Iris pigment epithelial cell (primary cell): ENCODE measurements at regions not wholly inside any gene's neighbourhood (a gene's known extent, or its start where the extent isn't known, plus 50 kb on each side); places are given as distances from the start of the nearest gene placed in this dataset.

Experiments
- DNase-seq: peaks from one replicate; pipeline ENCODE4 v3.0.0-alpha.2; 2011; ENCODE audit warnings: low read depth

DNA sequence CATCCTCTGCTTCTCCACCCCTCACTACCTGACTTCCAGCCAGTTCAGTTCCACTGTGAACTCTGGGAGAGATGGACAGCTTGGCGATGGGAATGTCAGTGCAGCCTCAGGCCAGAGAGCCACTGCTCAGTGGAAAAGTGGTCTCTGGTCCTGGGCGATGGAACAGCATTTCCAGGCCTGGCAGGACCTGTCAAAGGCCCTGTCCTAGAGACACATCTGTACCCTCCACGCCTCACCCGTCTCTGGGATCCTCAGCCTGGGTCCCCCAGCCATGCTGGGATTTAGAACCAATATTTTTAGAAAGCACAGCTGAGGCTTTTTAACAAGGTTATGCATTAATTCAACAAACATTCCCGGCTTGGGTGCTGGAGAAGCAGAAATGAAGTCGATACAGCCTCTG is 165.7 kb downstream of the MN1 start:
- no peak for DNase-seq

DNA sequence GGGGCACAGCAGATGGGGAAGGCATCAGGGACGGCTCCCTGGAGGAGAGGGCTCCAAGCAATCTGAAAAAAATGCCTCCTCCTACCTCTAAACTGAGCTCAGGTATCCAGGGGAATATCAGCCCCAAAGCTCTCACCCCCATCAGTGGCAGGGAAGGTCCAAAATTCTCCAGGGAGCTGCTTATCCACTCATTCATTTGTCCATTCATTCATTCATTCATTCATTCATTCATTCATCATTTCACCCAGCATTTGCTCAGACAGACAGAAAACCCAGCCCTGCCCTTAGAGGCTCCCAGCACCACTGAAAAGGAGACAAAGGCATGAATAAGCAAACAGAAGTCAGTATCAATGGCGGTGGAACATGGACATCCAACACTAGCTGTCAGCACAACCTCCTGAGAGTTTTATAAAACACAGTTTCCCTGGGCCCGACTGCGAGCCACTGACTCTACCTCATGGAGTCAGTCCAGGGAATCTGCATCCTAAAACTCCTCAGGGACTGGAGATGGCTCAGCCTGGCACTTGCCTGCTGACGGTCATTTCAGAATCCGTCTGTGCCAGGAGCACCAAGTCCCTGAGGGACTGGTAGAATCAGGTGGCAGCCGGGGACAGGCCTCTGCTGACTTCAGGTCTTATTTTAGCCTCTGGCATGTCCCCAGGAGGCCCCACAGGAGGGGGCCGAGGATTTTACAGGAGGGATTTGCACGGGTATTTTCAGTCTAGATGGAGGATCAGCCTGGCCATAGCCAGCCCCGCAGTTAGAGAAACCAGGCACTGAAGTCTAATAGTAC is 164.6 kb downstream of the MN1 start:
- no peak for DNase-seq

DNA sequence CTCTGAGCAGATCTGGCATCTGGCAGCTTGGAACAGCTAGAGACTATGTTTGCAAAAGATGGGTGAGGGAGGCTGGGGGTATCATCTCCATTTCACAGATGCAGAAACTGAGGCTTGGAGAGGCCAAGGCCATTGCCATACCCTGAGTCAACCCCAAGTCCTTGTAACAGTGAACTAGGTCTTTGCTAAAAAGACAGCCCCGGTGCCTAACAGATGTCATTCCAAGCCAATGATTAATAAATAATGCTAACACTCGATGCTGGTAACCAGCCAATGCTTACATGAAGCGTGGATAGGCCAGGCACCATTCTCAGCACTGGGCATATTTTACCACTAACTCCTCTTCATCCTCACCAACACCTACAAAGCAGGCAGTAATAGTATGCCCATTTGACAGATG is 164.0 kb downstream of the MN1 start:
- peak; percentile 54 for DNase-seq

DNA sequence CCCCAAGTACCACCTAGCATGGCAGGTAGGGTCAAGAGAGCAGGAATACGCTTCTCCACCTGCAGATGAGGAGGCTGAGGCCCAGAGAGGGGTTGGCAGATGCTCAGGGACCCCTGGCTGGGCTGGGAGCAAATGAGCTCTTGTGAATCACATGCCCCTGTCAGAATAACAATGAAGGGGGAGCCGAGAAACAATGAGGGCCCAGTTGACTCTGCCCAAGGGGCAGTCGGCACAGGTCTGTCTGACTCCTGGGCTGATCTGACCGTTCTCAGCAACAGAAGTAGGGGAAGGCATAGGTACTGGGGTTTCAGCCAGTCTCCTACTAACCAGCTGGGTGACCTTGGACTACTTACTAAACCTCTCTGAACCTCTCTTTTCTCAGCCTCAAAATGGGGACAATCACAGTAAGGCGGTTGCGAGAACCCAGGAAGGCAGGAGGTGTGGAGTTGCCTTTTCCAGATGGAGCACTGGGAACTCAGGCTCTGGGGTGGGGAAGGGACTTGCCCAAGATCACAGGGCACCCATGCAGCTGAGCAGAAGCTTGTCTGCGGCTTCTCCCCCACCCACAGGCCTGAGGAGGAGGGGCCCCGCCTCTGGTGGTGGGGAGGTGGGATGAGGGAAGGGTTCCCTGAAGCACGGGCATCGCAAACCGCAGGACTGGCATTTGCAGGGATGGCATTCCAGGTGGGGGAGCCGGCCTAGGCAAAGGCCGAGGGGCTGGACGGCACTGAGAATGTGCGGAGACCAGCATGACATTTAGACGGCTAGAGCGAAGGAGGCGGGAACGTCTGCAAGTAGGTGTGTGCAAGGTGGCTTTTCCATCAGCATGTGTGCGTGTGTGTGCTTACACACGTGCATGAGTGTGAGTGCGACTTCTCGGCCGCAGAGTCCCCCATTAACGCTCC is 163.0 kb downstream of the MN1 start:
- DNase-seq: no peak

DNA sequence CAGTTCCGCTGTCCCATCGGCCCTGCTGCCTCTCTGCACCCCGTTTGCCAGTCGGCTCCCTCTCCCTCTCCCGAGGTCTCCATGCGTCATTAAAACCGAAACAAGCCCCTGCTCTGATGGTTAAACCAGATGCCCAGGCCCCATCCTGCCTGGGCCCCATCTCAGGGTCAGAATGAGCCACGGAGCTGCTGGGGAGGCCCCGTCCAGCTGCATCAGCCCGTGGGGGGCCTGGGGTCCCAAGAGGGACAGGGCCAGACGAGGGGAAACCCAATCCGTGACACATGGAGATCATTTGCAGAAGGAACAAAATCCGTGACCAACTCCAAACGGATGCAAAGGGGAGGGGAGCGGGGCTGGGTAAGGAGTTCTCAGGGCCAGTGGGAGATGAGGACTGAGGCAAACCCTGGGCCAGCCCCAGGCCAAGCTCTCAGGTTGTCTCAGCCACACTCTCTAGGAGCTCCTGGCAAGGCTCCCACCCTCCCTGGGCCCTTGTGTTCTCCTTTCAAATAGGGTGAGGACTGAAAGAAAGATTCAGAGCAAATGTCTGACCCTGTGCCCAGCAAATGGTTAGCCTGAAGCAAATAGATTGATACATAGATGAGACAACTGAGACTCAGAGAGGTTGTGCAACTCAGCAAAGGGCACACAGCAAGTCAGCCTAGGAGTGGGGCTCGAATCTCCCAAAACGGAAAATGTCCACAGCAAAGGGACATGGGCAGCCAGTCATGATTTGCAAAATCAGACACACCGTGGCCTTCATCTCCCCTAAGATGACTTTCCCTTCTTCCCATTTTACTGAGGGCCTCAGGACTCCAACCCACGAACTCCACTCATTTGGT is 162.1 kb downstream of the MN1 start:
- DNase-seq: no peak

DNA sequence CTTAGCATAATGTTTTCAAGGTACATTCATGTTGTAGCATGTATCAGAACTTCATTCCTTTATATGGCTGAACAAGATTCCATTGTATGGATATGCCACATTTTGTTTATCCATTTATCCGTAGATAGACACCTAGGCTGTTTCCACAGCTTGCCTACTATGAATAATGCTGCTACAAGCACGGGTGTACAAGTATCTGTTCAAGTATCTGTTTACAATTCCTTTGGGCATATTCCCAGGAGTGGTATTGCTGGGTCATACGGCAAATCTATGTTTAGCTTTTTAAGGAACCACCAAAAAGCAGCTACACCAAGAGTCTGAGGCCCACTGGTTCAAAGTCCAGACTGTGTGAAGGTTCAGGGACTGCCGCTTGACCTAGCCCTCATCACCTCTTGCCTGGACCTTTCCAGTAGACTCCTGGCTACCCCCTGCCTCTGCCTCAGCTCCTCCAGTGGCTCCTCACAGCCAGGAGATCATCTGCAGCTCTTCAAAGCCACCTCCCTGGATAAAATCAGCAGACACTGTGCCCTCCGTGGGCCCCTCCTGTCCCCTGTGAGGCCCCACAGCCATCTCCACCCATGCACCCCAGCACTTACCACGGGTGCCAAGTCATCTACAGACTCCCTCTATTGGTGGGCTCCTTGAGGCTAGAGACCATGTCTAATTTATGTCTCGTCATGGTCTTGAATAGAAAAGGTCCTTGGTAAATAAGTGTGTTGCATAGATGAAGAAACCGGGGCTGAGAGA is 160.3 kb downstream of the MN1 start:
- DNase-seq: no peak

DNA sequence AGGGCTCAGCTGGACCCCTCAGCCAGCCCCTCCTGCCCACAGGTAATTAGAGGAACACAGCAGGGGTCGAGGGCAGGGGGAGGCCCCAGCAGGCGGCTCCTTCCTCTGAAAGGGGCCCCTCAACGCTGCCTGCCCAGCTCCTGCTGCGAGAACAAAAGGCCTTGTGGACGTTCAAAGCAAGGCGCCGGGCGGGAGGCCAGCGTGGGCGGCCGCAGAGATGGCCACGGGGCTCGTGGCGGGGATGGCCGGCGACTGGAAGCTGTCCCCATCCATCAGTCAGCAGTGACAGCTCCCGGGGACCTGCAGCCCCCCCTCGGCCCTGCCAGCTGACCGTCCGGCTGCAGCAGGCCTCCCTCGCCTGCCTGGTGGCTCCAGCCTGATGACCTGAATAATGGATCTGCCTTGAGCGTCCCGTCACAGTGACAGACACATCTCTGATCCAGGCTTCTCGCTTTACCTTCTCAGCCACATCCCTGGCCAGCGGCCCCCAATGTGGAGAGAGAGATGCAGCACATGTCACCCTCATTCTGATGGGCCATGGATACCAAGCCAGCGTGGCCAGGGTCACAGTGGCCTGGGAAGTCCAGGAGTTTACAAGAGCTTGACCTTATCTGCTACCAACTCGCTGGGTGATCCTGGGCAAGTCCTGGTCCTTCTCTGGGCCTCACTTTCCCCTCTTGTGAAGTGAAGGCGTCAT is 159.3 kb downstream of the MN1 start:
- DNase-seq: no peak

DNA sequence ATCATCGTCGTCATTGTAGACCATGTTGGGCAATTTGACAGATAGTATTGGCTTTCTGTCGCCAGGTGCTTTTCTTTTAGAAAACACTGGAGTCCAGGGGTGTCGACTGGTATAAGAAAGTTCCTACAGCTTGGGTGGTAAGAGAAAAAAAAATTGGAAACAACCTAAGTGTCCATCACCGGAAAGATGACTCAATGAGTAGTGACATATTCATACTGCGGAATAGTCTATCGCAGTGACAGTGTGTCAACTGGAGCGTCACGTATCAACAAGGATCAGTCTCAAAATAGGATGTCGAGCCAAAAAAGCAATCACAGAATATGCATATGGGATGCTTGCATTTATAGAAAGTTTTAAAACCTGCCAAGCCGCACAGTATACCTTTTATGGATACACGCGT is 157.6 kb downstream of the MN1 start:
- no peak for DNase-seq

DNA sequence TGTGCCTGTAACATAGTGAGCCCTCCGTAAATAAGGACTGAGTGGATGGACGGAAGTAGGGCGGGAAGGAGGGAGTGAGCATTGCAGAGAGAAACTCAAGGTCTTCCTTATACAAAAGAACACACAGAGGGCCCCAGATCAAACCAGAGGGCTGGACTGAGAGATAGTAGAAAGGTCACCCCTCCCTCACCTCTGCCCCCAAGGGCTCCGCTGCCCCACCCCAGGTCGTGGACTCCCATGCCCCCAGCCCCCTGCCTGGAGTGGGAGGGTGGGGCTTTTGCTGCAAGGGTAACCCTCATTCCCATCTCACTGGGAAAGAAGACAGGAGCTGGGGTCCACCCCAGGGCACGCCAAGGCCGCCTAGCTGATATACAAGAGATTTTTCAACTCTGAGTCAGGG is 157.0 kb downstream of the MN1 start:
- DNase-seq: no peak

DNA sequence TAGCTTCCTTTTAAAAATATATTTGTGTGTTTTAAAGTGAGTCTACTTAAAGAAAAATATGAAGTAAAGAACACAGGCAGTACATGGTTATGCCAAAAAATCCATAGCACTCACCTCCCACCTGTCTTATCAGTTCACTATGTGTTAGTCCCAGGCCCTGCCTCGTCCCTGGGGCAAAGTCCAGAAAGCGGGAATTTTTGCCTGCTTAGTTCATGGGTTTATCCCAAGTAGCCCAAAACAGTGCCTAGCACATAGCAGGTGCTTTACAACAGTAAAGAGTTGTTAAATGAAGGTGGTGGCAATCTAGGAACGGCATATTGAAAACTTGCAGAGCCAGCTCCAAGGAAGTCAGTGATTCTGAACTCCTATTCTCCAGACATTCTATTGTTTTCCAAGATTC is 154.0 kb downstream of the MN1 start:
- DNase-seq: no peak

DNA sequence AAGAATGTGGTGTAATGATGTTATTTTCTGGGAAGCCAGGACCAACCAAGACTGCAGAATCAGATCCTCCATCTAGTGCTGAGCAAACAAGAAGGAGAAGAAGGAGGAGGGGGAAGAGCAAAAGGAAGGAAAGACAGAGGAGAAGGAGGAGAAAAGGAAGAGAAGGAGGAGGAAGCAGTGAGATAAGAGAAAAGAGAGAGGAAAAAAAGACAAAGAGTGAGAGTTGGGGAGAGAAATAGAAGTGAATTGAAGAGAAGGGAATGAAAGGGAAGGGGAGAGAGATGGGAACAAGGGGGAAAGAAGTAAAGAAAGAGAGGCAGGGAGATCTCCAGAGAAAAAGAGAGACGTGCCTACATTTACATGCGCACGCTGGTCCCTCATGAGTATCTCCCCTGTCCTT is 153.5 kb downstream of the MN1 start:
- no peak for DNase-seq

DNA sequence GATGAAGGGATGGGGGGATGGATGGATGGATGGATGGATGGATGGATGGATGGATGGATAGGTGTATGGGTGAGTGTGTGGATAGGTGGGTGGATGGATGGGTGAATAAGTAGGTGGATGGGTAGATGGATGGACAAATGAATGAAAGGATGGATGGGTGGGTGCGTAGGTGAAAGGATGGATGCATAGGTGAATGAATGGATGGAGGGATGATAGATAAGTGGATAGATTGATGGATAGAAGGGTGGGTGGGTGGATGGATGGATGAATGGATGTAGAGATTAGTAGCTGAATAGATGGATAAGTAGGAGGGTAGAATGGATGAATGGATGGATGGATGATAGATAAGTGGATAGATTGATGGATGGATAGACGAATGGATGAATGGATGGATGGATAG is 152.7 kb downstream of the MN1 start:
- DNase-seq: no peak

DNA sequence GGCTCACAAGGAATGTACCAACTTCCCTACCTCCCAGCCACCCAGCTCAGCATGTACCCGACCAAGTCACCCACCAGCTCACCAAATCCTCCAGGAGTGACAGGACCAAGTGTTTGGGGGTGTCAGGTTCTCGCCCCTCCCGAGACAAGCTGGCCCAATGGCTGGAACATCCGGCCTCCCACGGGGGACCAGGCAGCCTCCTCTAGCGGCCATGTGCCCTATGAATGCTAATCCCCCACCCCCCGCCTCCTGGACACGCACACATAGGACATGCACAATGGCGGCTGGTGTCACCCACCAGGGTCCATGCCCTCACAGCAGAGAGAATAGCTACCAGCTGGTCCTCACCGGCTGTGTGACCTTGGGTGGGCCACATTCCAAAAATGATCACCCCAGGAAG is 151.0 kb downstream of the MN1 start:
- no peak for DNase-seq

DNA sequence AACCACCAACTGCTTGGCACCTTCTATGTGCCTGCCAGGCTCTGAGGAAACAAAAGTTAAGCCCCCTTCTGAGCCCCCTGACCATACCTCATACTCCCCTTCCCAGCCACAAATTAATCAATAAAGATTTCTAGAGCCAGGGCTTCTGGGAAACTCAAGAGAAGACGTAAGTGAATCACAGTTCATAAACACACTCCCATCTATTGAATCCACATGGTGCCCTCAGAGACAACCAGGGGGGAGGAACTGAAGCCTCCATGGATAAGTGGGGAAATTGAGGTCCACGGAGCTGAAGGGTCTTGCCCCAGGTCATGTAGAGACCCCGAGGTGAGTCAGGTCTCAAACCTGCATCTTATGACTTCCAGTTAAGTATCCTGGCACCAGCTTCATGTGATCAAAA is 150.6 kb downstream of the MN1 start:
- no peak for DNase-seq

DNA sequence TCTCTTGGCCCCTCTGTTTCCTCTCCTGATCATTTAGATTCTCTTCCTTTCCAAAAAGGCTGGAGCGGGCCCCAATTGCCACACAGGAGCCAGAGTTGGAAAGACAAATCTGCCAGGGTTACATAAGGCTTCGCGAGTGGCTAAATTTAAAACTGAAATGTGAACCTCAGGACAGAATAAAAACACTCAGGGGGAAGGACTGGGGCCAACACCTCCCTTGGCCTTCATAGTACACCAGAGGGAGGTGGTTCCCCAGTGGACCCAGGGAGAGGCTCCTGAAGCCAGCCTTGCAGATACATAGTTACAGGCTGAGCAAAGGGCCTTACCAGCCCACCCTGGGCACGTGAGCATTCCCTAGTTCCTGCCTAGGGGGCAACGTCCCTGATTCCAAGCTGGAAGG is 150.1 kb downstream of the MN1 start:
- DNase-seq: no peak

DNA sequence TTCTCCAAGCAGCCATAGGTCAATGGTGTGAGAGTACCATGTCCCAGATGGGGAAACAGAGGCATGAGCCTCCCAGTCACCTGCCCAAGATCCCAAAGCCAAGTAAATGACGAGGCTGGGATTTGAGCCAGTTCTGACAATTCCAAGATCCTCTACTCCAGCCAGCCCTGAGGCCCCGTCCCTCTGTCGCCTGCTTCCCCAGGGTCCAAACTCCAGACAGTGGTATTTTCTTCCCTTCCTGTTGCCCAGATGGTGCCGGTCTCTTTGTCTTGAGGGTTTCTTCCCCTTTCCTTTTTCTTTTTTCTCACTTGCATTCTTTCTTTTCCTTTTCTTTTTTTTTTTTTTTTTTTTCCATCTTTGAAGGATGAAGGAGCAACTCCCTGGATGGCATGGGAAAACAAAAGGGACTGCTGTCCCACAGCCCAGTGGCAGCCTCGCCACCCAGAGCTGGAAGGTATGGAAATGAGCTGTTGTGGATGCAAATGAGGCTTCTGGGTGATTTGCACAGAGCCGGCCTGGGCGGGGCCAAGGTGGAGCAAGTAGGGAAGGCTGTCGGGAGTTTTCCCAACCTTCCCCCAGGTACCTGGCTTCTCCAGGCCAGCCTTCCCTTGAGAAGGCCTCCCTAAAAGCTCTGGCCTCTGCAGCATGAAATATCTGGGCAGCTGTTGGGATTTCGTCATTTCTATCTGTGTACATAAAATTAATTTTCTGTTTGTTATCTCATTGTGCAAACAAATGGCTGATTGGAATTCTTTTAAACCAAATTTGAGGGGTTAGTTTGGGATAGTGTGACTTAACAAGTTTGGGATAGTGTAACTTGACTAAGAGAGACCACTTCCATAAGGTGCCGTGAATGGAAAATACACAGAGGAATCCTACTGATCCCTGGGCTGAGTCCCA is 146.8 kb downstream of the MN1 start:
- no peak for DNase-seq

DNA sequence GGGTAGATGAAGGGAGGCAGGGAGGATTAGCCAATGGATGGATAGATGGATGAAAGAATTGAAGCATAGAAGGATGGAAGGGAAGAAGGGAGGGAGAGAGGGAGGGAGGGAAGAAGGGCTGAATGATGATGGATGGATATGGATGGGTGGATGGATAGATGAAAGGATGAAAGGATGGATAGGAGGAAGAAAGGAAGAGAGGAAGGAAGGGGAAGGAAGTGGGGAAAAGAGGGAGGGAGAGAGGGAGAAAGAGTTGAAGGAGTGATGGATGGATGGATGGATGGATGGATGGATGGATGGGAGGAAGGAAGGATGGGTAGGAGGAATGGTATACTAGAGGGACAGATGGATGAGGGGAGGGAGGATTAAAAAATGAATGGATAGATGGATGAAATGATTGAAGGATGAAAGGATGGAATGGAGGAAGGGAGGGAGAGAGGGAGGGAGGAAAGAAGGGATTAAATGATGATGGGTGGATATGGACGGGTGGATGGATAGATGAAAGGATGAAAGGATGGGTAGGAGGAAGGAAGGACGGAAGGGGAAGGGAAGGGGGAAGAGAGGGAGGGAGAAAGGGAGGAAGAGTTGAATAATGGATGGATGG is 145.9 kb downstream of the MN1 start:
- DNase-seq: no peak

DNA sequence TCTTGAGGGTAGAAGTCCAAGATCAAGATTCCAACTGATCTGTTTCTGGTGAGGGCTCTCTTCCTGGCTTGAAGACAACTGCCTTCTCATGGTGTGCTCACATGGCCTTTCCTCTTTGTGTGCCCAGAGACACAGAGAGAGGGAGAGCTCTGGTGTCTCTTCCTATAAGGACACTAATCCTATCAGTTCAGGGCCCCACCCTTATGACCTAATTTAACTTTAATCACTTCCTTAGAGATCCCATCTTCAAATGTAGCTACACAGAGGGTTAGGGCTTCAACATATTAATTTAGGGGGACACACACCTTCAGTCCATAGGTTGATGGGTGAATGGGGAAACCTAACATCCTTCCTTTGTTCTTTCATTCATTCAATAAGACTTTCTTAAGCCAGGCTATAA is 144.6 kb downstream of the MN1 start:
- DNase-seq: no peak

DNA sequence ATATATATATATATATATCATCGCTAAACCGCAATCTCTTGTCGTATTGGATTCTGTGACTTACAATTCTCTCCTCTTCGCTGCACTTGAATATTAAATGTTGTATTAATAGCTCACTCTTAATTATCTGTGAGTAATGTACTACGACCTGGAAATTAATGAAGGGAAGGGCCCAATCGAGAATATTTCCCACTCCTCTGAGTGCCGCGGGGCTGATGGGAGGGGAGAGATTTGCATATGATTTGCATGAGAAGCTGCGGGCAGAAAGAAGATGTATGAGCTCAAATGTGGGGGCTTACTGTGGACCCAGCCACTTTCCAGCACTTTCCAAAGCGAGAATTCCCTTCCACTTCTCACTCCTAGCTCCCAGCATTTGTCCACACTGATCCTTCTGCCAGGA is 141.2 kb downstream of the MN1 start:
- no peak for DNase-seq
